NB4 (cell line): ENCODE measurements at regions not wholly inside any gene's neighbourhood (a gene's known extent, or its start where the extent isn't known, plus 50 kb on each side); places are given as distances from the start of the nearest gene placed in this dataset.

Experiments
- DNase-seq: peaks from one replicate; pipeline ENCODE4 v3.0.0; 2010; ENCODE audit warnings: low read depth
- H3K4me3 ChIP-seq: one replicate; pipeline ENCODE4 v1.5.1; 2011; ENCODE audit warnings: mild to moderate bottlenecking, low read depth, low read length, moderate library complexity
- CTCF ChIP-seq: IDR thresholded peaks from one replicate; pipeline ENCODE4 v1.5.1; 2012; ENCODE audit warnings: low read depth, low read length
- MYC ChIP-seq: IDR thresholded peaks from 2 replicates; pipeline ENCODE4 v1.6.1; 2011; ENCODE audit warnings: low read depth, low read length
- POLR2A ChIP-seq: IDR thresholded peaks from 2 replicates; pipeline ENCODE4 v1.6.1; 2011; ENCODE audit warnings: mild to moderate bottlenecking; ENCODE audit not compliant: insufficient read length; ENCODE audit errors: extremely low read depth
- TF ChIP-seq, protein P1 (sequence below): IDR thresholded peaks from 2 replicates; pipeline ENCODE4 v1.6.1; 2011; ENCODE audit warnings: low read depth, low read length

GRCh38 chr14:29169408-29169807 is 402.8 kb downstream of the FOXG1 start:
- H3K4me3 ChIP-seq: no peak overlapping the region
- TF ChIP-seq, protein P1, sequence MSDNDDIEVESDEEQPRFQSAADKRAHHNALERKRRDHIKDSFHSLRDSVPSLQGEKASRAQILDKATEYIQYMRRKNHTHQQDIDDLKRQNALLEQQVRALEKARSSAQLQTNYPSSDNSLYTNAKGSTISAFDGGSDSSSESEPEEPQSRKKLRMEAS: no peak
- TF ChIP-seq POLR2A (no peak), MYC (no peak), CTCF (no peak)
- no peak for DNase-seq

- DNase-seq: no peak
- no peak overlapping the region for H3K4me3 ChIP-seq
- TF ChIP-seq POLR2A: no peak
- TF ChIP-seq, protein P1: no peak
These were observed 409.1 kb downstream of the FOXG1 start for GRCh38 chr14:29175706-29176105.

DNA sequence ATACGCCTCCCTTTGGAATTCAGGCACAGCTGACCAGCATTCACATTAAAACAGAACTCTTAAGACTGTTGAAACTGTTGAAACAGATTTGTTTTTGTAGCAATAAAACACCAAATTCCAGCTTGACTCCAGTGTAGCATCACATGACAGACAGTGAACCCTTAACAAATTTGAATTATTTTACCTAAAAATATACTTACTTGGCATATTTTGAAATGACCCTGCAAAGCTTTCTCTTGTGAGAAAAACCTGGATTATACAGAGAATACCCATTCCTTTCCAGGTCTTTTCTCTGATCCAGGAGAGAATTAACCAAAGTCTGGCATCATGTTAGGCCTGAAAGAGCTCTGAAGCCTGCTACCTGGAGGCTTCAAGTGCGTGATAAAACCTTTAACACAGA is 410.3 kb downstream of the FOXG1 start:
- H3K4me3 ChIP-seq: no peak overlapping the region
- DNase-seq: no peak
- TF ChIP-seq, protein P1: no peak
- TF ChIP-seq POLR2A (no peak), MYC (no peak), CTCF (no peak)

GRCh38 chr14:29178971-29179370 is 412.4 kb downstream of the FOXG1 start:
- H3K4me3 ChIP-seq: no peak overlapping the region
- TF ChIP-seq POLR2A (no peak), MYC (no peak)
- no peak for DNase-seq

- DNase-seq: no peak
- TF ChIP-seq, protein P1: no peak
- TF ChIP-seq POLR2A (no peak), MYC (no peak), CTCF (no peak)
- H3K4me3 ChIP-seq: no peak overlapping the region
These were observed 424.5 kb downstream of the FOXG1 start for GRCh38 chr14:29191092-29191491.

DNA sequence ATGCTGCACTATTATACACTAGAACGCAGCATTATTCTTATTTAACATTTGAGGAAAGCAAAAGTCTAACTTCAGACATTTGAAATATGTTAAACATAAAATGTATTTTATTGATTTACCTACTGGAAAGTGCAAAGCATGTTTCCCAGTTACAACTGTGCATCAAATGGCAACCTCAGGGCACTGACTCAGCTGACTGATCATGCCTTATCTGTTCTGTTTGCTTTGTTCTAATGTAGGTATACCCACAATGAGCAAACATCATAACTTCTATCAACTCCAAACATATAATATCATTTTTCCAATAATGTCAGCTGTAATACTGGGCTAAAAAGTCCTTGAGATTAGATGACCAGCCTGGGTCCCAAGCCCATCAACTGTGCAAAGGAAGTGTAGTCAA is 431.0 kb downstream of the FOXG1 start:
- no peak overlapping the region for H3K4me3 ChIP-seq
- DNase-seq: no peak
- TF ChIP-seq, protein P1: no peak
- TF ChIP-seq CTCF: no peak
- no peak for TF ChIP-seq POLR2A
- TF ChIP-seq MYC: no peak

DNA sequence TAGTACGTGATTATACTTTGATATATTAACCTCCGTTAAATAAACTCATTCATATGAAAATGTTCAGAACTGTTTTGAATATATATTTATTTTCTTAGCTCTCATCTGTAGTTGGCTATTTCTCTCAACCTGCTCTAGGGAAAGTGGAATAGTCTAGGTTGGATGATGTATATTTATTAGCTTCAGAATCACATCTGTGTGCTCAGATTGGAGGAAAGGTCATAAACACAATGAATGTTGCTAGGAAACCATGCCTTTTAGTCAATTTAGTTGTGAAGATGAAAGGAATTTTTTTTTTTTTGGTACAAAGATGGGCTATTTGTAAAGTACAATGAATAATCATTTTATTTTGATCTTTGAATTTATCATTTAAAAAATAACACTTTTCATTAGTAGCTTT is 439.1 kb downstream of the FOXG1 start:
- H3K4me3 ChIP-seq: no peak overlapping the region
- no peak for TF ChIP-seq POLR2A
- no peak for TF ChIP-seq CTCF
- TF ChIP-seq MYC: no peak
- TF ChIP-seq, protein P1: no peak
- DNase-seq: no peak
